Lower leg skin (tissue), 3 donors: ENCODE measurements at regions not wholly inside any gene's neighbourhood (a gene's known extent, or its start where the extent isn't known, plus 50 kb on each side); places are given as distances from the start of the nearest gene placed in this dataset.

Source experiments
- CTCF ChIP-seq, 3 donors: fragments of 450-650 bp; IDR thresholded peaks; one replicate each; pipeline ENCODE4 v1.5.1; 2016; ENCODE audit warnings: antibody characterized with exemption in 3 of 3, mild to moderate bottlenecking in 3 of 3, moderate library complexity in 2 of 3
- POLR2A ChIP-seq, 2 donors: fragments of 450-650 bp; IDR thresholded peaks; one replicate each; pipeline ENCODE4 v1.6.1; 2016 to 2017; ENCODE audit warnings: antibody characterized with exemption in 2 of 2, mild to moderate bottlenecking in 1 of 2, moderate library complexity in 1 of 2

DNA sequence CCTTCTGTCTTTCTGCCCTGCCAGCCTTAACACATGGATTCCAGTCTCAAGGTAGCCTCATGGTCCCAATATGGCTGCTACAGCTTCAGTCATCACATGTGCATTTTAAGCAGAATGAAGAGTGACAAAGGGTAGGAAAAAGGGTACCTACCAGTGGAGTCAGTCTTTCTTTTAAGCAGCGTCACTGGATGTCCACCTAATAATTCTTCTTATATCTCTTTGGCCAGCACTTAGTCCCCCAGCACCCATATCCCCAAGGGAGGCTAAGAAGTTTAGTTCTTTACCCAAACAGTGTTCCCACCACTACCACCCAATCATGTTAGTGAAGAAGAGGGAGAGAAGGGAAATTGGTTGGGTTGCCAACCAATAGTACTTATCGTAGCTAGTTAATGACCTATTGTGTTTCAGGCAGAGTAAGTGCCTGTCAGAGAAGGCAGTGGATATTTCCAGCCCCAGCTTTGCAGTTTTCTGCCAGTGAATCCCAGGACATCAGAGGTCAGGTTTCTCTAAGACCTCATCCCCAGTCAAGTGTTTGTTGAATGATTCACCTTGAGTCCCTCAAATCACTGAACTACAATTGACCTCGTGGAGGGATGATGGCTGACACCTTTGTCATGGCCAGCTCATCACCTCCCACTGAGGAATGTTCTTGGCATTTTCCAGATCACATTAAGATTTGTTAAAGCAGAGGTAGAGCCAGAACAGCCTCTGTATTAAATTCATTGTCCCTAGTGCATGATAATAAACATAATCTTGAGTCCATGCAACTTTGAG is 250.9 kb upstream of the CRY1 start:
- no peak for TF ChIP-seq CTCF (IDR thresholded peaks at IDR 0.05)
- no peak for TF ChIP-seq POLR2A (IDR thresholded peaks at IDR 0.05)
